HepG2 (cell line): ENCODE measurements at regions not wholly inside any gene's neighbourhood (a gene's known extent, or its start where the extent isn't known, plus 50 kb on each side); places are given as distances from the start of the nearest gene placed in this dataset.

Source experiments
- DRAP1 ChIP-seq: IDR thresholded peaks from 2 replicates; pipeline ENCODE4 v1.6.1; 2016; ENCODE audit warnings: missing genetic modification reagents, missing compliant biosample characterization
- HNRNPH1 ChIP-seq: fragments of 200-400 bp; formaldehyde crosslinking; optimal IDR thresholded peaks from 2 replicates; pipeline ENCODE3; 2017; ENCODE audit warnings: mild to moderate bottlenecking, low read depth, low read length
- HNRNPL ChIP-seq: fragments of 200-400 bp; formaldehyde crosslinking; IDR thresholded peaks from 2 replicates; pipeline ENCODE4 v1.6.1; 2017; ENCODE audit warnings: mild to moderate bottlenecking, low read depth, low read length
- HOXA5 ChIP-seq: sonication (generic); formaldehyde crosslinking; IDR thresholded peaks from 2 replicates; pipeline ENCODE4 v1.4.0; 2020; ENCODE audit warnings: missing genetic modification reagents
- JARID2 ChIP-seq: sonication (generic); formaldehyde crosslinking; IDR thresholded peaks from 2 replicates; pipeline ENCODE4 v1.8.1; 2023; ENCODE audit warnings: missing genetic modification reagents, inconsistent platforms; ENCODE audit not compliant: insufficient replicate concordance
- NFAT5 ChIP-seq: sonication (generic); formaldehyde crosslinking; IDR thresholded peaks from 2 replicates; pipeline ENCODE4 v1.4.0; 2020; ENCODE audit warnings: missing genetic modification reagents
- NR3C1 ChIP-seq: sonication (generic); formaldehyde crosslinking; IDR thresholded peaks from 2 replicates; pipeline ENCODE4 v1.4.0; 2020; ENCODE audit warnings: missing genetic modification reagents
- PHF8 ChIP-seq: sonication (generic); formaldehyde crosslinking; IDR thresholded peaks from 2 replicates; pipeline ENCODE4 v1.5.0; 2020; ENCODE audit warnings: missing genetic modification reagents
- PREB ChIP-seq: sonication (generic); formaldehyde crosslinking; IDR thresholded peaks from 2 replicates; pipeline ENCODE4 v1.4.0; 2020; ENCODE audit warnings: missing genetic modification reagents
- RCOR2 ChIP-seq: IDR thresholded peaks from 2 replicates; pipeline ENCODE4 v1.6.1; 2016; ENCODE audit warnings: missing biosample characterization, missing genetic modification reagents
- RXRB ChIP-seq: IDR thresholded peaks from 2 replicates; pipeline ENCODE4 v1.6.1; 2016; ENCODE audit warnings: borderline replicate concordance, missing genetic modification reagents, missing compliant biosample characterization
- SIX1 ChIP-seq: sonication (generic); formaldehyde crosslinking; IDR thresholded peaks from 2 replicates; pipeline ENCODE4 v1.4.0; 2020; ENCODE audit warnings: missing genetic modification reagents, borderline replicate concordance
- ZNF296 ChIP-seq: sonication (generic); formaldehyde crosslinking; conservative IDR thresholded peaks from 2 replicates; pipeline ENCODE4 v1.5.0; 2020; ENCODE audit warnings: mild to moderate bottlenecking, missing genetic modification reagents
- ZNF3 ChIP-seq: IDR thresholded peaks from 2 replicates; pipeline ENCODE4 v1.7.0; 2017; ENCODE audit warnings: inconsistent platforms
- ZNF30 ChIP-seq: sonication (generic); formaldehyde crosslinking; IDR thresholded peaks from 2 replicates; pipeline ENCODE4 v1.5.0; 2020; ENCODE audit warnings: mild to moderate bottlenecking, missing genetic modification reagents
- ZNF331 ChIP-seq: sonication (generic); formaldehyde crosslinking; IDR thresholded peaks from 2 replicates; pipeline ENCODE4 v1.4.0; 2020; ENCODE audit warnings: missing genetic modification reagents
- ZNF547 ChIP-seq: sonication (generic); formaldehyde crosslinking; IDR thresholded peaks from 2 replicates; pipeline ENCODE4 v1.5.1; 2020; ENCODE audit warnings: mild to moderate bottlenecking, missing genetic modification reagents
- ZNF558 ChIP-seq: sonication (generic); formaldehyde crosslinking; IDR thresholded peaks from 2 replicates; pipeline ENCODE4 v1.9.0; 2022; ENCODE audit warnings: mild to moderate bottlenecking, missing genetic modification reagents, borderline replicate concordance
- ZNF589 ChIP-seq: sonication (generic); formaldehyde crosslinking; conservative IDR thresholded peaks from 2 replicates; pipeline ENCODE4 v1.8.0; 2022; ENCODE audit warnings: mild to moderate bottlenecking, moderate library complexity, missing genetic modification reagents
- ZNF768 ChIP-seq: sonication (generic); formaldehyde crosslinking; IDR thresholded peaks from 2 replicates; pipeline ENCODE4 v1.4.0; 2020; ENCODE audit warnings: missing genetic modification reagents
- ZNF879 ChIP-seq: sonication (generic); formaldehyde crosslinking; IDR thresholded peaks from 2 replicates; pipeline ENCODE4 v1.8.1; 2023; ENCODE audit warnings: missing genetic modification reagents
- ZSCAN21 ChIP-seq: sonication (generic); formaldehyde crosslinking; IDR thresholded peaks from 2 replicates; pipeline ENCODE4 v1.8.0; 2022; ENCODE audit warnings: mild to moderate bottlenecking, missing genetic modification reagents, moderate library complexity, borderline replicate concordance

GRCh38 chr13:34019870-34020269 lies 201.9 kb downstream of the RFC3 start (continued):
- TF ChIP-seq HNRNPL, result no peak
- peak; percentile 41; the same call in 1 of the 2 replicates for TF ChIP-seq RXRB
- TF ChIP-seq HNRNPH1, result no peak
- TF ChIP-seq ZSCAN21 (CRISPR knock-in tag), result no peak
- no peak for TF ChIP-seq NFAT5 (CRISPR knock-in tag)
- no peak for TF ChIP-seq ZNF589 (CRISPR knock-in tag)
- no peak for TF ChIP-seq NR3C1
- no peak for TF ChIP-seq PREB (CRISPR knock-in tag)
- TF ChIP-seq JARID2 (CRISPR knock-in tag), result no peak
- no peak for TF ChIP-seq PHF8 (CRISPR knock-in tag)
- no peak for TF ChIP-seq ZNF3 (CRISPR knock-in tag)
- TF ChIP-seq ZNF768 (CRISPR knock-in tag), result no peak
- peak; percentile 55 for TF ChIP-seq RCOR2 (CRISPR knock-in tag)
- no peak for TF ChIP-seq ZNF558 (CRISPR knock-in tag)
- no peak for TF ChIP-seq HOXA5 (CRISPR knock-in tag)
- no peak for TF ChIP-seq ZNF30
- no peak for TF ChIP-seq ZNF879
- no peak for TF ChIP-seq ZNF296 (CRISPR knock-in tag)
- peak; percentile 67 for TF ChIP-seq ZNF331
- no peak for TF ChIP-seq ZNF547 (CRISPR knock-in tag)
- peak; percentile 45; the same call in 1 of the 2 replicates for TF ChIP-seq SIX1
- TF ChIP-seq DRAP1 (CRISPR knock-in tag), result no peak
